ENCODE measurements at regions not wholly inside any gene's neighbourhood (a gene's known extent, or its start where the extent isn't known, plus 50 kb on each side); places are given as distances from the start of the nearest gene placed in this dataset.

- DNase-seq: no peak
Measured at GRCh38 chr1:4046836-4047461, 146.9 kb upstream of the C1orf174 start.

GRCh38 chr1:4047666-4048065 lies 147.6 kb upstream of the C1orf174 start:
- DNase-seq: no peak

- DNase-seq: no peak
Measured at GRCh38 chr1:4048076-4048475, 148.0 kb upstream of the C1orf174 start.

GRCh38 chr1:4048921-4049320 lies 148.8 kb upstream of the C1orf174 start:
- no peak for DNase-seq

GRCh38 chr1:4050998-4051397 lies 150.9 kb upstream of the C1orf174 start:
- DNase-seq: no peak

- no peak for DNase-seq
Measured at GRCh38 chr1:4052657-4053056, 152.6 kb upstream of the C1orf174 start.

- DNase-seq: no peak
Measured at GRCh38 chr1:4053160-4053748, 153.2 kb upstream of the C1orf174 start.

GRCh38 chr1:4053774-4054173 lies 153.7 kb upstream of the C1orf174 start:
- DNase-seq: no peak

- DNase-seq: no peak
Measured at GRCh38 chr1:4055294-4055967, 155.4 kb upstream of the C1orf174 start.

GRCh38 chr1:4056422-4056821 lies 156.3 kb upstream of the C1orf174 start:
- no peak for DNase-seq

GRCh38 chr1:4056989-4057388 lies 156.9 kb upstream of the C1orf174 start:
- DNase-seq: no peak

- DNase-seq: no peak
Measured at GRCh38 chr1:4057603-4058002, 157.5 kb upstream of the C1orf174 start.

- no peak for DNase-seq
Measured at GRCh38 chr1:4058122-4058521, 158.1 kb upstream of the C1orf174 start.

GRCh38 chr1:4058706-4059105 lies 158.6 kb upstream of the C1orf174 start:
- no peak for DNase-seq

GRCh38 chr1:4059270-4059669 lies 159.2 kb upstream of the C1orf174 start:
- DNase-seq: no peak

GRCh38 chr1:4060850-4061249 lies 160.8 kb upstream of the C1orf174 start:
- no peak for DNase-seq

GRCh38 chr1:4061521-4062031 lies 161.5 kb upstream of the C1orf174 start:
- no peak for DNase-seq

GRCh38 chr1:4062041-4062440 lies 162.0 kb upstream of the C1orf174 start:
- no peak for DNase-seq

GRCh38 chr1:4062560-4062959 lies 162.5 kb upstream of the C1orf174 start:
- DNase-seq: no peak

GRCh38 chr1:4062992-4063391 lies 162.9 kb upstream of the C1orf174 start:
- DNase-seq: no peak

GRCh38 chr1:4063516-4063915 lies 163.4 kb upstream of the C1orf174 start:
- no peak for DNase-seq

- DNase-seq: no peak
Measured at GRCh38 chr1:4064150-4064889, 164.2 kb upstream of the C1orf174 start.

GRCh38 chr1:4066860-4067599 lies 167.0 kb upstream of the C1orf174 start:
- DNase-seq: no peak

Data from activated CD4-positive, alpha-beta T cell treated with anti-CD3 and anti-CD28 coated beads, Interleukin-2, amount 50 U/mL, for 48 hours (primary cell).